ENCODE measurements at regions not wholly inside any gene's neighbourhood (a gene's known extent, or its start where the extent isn't known, plus 50 kb on each side); places are given as distances from the start of the nearest gene placed in this dataset.

GRCh38 chr2:173855661-173856060 is 109.5 kb downstream of the SP3 start:
- no peak overlapping the region for H3K4me3 ChIP-seq (ENCODE audit: low read depth, low read length)
- peak; percentile 3 for DNase-seq (ENCODE audit: low read depth, low spot score)
- no peak for TF ChIP-seq CTCF (IDR thresholded peaks at IDR 0.05; ENCODE audit: insufficient read depth, low read length, missing control alignments)
- CTCF ChIA-PET, result interaction anchor here (1.1 kb wide), 1 partner anchor 29 kb away, joined by 3 read pairs; no protein-coding TSS in a partner anchor
- POLR2A ChIA-PET, result no interaction called here

Measured in AG04449 (cell line).